C1 segment of cervical spinal cord (tissue), 14 donors: ENCODE measurements at regions not wholly inside any gene's neighbourhood (a gene's known extent, or its start where the extent isn't known, plus 50 kb on each side); places are given as distances from the start of the nearest gene placed in this dataset.
A peak's percentile ranks its signal among the peaks of the same experiment; 100 is the strongest.
"Not testable (repeated sequence)": the region's sequence is repeated elsewhere in the genome, so short reads cannot be mapped to it uniquely, and the experiment has no call there.

Experiments used
- DNase-seq, 14 donors: peaks; one replicate each; lab custom pipeline; 2025; lab: John Stamatoyannopoulos, UW

DNA sequence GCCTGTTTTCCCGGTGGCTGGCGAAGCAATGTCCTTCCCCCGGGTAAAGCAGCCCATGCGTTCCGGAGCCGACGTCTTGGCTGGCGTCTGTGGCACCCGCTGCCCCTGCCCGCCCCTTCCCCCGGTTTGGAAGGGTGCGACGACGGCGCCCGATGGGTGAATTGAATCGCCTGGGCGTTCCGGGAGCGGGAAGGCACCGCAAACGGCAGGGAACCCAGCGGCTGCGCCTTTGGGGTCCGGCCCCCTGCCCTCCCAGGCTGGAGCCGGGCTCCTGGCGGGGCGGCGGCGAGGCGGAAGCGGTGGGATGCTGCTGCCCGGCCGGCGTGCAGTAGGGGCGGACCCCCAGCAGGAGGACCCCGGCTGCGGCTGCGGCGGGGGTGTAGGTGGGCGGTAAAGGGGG lies 123.6 kb upstream of the RHOU start:
- DNase-seq: not testable (repeated sequence)

DNA sequence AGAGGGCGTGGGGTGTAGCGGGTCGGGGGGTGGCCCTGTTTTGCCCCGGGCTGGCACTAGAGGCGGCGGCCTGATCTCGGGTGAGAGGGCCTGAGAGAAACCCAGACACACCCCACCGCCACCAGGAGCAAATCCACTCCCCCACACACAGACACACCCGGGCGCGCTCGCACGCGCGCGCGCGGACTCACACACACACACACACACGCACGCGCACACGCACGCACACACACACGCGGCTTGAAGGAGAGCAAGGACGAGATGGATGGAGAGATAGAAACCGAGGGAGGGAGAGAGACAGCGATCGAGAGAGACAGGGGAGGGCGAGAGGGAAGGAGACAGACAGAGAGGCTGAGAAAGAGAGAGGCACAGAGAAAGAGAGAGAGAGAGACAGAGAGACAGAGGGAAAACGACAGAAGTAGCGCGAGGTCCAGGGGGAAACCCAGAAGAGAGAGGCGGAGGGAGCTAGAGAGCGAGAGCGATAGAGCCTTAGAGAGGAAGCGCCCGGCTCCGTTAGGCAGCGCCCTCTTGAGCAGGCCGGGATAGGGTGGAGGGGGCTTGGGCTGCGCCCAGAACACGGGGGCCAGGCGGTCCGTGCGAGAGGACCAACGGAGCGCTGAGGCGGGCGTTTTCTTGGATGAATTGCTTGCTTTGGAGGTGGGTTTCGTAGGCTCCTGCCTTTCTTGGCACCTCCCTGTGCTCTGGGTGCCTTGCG lies 113.1 kb upstream of the RHOU start:
- not testable (repeated sequence) for DNase-seq

DNA sequence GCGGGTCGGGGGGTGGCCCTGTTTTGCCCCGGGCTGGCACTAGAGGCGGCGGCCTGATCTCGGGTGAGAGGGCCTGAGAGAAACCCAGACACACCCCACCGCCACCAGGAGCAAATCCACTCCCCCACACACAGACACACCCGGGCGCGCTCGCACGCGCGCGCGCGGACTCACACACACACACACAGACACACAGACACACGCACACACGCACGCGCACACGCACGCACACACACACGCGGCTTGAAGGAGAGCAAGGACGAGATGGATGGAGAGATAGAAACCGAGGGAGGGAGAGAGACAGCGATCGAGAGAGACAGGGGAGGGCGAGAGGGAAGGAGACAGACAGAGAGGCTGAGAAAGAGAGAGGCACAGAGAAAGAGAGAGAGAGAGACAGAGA lies 108.8 kb upstream of the RHOU start:
- not testable (repeated sequence) for DNase-seq

DNA sequence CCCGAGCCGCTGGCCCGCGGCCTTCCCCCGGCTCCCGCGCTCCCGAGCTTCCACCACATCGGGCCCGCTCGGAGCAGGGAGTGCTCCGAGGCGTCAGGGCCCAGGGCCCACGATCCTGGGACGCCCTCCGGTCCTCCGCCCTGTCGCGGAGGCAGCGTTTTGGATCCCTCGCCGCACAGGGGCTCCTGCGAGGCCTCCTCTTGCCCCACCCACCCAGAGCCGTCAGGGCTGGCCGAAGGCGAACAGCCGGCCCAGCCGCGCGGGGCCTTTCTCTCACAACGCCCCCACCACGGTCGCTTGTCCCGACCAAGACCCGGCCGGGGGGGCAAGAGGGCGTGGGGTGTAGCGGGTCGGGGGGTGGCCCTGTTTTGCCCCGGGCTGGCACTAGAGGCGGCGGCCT lies 102.4 kb upstream of the RHOU start:
- DNase-seq: not testable (repeated sequence)

DNA sequence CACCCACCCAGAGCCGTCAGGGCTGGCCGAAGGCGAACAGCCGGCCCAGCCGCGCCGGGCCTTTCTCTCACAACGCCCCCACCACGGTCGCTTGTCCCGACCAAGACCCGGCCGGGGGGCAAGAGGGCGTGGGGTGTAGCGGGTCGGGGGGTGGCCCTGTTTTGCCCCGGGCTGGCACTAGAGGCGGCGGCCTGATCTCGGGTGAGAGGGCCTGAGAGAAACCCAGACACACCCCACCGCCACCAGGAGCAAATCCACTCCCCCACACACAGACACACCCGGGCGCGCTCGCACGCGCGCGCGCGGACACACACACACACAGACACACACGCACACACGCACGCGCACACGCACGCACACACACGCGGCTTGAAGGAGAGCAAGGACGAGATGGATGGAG lies 100.0 kb upstream of the RHOU start:
- DNase-seq: not testable (repeated sequence)

DNA sequence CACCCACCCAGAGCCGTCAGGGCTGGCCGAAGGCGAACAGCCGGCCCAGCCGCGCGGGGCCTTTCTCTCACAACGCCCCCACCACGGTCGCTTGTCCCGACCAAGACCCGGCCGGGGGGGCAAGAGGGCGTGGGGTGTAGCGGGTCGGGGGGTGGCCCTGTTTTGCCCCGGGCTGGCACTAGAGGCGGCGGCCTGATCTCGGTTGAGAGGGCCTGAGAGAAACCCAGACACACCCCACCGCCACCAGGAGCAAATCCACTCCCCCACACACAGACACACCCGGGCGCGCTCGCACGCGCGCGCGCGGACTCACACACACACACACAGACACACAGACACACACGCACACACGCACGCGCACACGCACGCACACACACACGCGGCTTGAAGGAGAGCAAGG lies 97.8 kb upstream of the RHOU start:
- not testable (repeated sequence) for DNase-seq

DNA sequence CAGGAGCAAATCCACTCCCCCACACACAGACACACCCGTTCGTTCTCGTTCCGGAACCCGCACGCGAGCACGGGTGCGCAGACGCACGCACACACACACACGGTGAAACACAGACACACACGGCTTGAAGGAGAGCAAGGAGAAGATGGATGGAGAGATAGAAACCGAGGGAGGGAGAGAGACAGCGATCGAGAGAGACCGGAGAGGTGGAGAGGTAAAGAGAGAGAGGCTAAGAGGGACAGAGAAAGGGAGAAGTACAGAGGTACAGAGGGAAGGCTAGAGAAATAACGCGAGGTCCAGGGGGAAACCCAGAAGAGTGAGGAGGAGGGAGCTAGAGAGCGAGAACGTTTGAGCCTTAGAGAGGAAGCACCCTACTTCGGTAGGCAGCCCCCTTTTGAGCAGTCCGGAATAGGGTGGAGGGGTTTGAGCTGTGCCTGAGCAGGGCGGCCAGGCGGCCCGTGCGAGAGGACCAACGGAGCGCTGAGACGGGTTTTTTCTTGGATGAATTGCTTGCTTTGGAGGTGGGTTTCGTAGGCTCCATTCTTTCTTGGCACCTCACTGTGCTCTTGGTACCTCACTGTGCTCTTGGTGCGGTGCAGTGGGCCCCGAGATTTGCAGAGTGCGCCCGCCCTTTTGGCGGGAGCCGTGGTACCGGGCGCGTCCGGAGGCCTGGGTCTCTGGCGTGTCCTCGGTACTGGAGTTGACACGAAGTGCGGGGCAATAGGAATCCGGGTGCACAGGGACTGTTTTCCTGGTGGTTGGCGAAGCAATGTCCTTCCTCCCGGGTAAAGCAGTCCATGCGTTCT lies 88.4 kb upstream of the RHOU start:
- no peak for DNase-seq

DNA sequence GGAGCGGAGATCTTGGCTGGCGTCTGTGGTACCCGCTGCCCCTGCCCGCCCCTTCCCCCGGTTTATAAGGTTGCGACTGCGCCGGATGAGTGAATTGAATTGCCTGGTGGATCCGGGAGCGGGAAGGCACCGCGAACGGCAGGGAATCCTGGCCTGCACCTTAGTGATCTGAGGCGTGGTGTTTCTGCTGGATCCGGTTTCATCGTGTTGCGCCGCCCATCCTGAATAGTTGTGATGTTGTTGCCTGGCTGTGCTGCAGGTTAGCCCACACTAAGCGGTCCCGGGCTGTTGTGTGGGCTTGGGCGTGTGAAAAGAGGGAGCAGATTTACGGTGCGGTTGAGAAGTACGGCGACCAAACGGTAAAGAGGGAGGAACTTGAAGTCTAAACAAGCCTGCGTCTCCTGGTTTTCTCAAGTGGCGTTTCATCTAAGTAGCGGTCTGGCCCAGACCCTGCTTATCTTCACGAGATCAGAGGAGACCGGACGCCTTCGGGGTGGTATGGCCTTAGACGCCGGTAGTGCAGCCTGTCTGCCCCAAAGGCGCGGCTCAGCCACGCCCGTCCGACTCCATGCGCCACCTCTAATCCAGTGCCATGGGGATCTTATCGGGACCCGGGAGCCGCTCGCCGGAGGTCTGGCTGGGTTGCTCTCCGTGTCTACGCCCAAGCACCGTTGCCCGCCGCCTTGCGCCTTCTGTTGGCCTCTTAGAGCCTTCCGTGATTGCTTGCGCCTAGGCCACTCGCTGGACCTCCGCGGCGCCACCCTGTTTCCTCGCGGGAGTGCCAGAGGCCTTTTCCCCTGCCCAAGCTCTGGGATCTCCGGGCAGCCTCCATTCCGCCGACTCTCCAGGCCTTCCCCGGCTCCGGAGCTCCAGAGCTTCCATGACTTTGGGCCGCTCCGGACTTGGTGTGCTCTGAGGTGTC lies 87.5 kb upstream of the RHOU start:
- DNase-seq: no peak

DNA sequence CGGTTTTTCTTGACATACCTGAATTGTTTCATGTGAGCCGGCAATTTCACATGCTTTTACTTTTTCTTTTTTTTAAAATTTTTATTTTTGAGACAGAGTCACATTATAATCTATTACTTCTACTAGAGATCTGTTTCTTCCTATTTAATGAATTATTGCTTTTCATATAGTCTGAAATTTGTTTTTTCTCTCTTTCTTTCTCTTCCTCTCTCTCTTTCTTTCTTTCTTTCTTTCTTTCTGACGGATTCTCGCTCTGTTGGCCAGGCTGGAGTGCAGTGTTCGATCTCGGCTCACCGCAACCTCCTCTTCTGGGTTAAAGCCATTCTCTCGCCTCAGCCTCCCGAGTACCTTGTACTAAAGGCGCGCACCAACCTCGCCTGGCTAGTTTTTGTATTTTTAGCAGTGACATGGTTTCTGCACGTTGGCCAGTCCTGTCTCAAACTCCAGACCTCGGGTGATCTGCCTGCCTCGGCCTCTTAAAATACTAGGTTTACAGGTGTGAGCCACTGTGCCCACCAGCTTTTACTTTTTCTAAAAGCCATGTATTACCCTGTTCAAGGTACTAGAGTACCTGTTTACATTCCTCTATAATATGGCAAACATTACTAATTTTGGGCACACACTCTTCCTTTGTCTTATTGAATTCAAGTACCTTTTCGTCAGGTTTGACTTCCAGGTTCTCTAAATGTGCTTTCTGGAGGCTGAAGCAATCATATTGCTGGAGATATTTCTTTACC lies 86.5 kb upstream of the RHOU start:
- DNase-seq: no peak

DNA sequence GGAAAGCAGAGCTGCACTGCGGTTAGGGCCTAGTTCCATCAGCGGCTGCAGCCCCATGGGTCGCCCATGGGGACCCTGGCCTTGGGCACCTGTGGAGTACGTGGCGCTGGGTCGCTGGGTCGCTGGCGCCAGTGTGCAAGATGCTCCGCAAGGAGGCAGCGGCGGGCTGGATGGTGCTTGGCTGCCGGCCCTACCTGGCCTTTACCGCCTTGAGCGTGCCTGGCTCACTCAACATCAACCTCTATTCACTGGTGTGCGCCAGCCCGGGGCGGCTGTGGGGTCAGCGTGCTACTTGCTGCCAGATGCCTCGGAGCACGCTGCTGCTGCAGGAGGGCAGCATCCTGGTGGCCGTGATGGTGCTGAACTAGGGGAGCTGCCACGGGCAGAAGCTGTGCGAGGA lies 85.1 kb upstream of the RHOU start:
- DNase-seq: no peak

DNA sequence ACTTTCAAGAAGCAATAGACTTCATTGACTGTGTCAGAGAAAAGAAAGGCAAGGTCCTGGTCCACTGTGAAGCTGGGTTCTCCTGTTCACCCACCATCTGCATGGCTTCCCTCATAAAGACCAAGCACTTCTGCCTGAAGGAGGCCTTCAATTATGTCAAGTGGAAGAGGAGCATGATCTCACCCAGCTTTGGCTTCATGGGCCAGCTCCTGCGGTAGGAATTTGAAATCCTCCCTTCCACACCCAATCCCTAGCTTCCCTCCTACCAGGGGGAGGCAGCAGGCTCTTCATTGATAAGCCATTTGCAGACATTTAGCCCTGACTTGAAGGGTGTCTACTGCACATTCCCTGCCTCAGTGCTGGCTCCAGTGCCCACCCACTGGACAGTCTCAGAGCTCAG lies 84.3 kb upstream of the RHOU start:
- DNase-seq: no peak

DNA sequence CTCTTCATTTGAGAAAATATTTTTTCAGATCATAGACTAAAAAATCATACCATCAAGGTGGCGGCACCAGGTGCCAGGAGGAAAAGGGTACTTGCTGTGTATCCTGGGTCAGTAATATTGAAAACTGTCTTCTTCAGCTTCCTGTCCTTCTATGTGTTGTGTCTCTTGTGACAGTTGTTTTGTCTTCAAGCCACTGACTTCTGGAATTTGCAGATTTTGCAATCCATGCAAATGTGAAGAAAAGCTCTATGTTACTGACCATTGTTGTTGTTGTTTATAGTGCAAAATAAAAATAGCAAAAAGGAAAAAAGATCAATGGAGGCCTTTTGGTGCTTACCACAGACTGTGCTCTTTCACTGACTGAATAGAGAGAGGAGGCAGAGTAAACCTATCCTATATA lies 83.2 kb upstream of the RHOU start:
- no peak for DNase-seq

DNA sequence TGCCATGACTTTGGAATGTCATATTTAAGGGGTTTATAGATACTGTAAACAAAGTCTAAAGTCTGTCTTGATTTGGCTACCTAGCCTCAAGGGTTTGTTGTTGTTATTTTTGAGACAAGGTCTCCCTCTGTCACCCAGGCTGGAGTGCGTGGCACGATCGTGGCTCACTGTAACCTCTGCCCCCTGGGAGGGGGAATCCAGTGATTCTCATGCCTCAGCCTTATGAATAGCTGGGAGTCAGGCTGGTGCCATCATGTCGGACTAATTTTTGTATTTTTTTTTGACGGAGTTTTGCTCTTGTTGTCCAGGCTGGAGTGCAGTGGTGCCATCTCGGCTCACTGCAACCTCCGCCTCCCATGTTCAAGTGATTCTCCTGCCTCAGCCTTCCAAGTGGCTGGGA lies 82.2 kb upstream of the RHOU start:
- not testable (repeated sequence) for DNase-seq

DNA sequence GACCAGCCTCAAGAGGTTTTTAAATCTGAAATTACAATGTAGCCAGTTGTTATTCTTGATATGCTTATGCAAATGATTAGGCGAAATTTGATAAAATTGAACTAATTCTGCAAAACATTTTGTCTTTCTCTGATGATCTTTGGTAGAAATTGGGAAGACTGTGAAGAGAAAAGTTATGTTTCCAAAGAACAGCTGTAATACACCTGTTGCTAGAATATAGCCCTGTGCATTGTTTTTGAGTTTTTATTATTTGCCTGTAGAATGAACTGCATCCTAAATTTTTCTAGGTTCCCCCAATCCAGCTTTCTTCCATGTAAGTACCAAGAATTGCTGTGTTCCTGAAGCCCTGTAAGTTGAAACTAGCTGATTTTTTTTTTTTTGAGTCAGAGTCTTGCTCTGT lies 81.5 kb upstream of the RHOU start:
- no peak for DNase-seq

DNA sequence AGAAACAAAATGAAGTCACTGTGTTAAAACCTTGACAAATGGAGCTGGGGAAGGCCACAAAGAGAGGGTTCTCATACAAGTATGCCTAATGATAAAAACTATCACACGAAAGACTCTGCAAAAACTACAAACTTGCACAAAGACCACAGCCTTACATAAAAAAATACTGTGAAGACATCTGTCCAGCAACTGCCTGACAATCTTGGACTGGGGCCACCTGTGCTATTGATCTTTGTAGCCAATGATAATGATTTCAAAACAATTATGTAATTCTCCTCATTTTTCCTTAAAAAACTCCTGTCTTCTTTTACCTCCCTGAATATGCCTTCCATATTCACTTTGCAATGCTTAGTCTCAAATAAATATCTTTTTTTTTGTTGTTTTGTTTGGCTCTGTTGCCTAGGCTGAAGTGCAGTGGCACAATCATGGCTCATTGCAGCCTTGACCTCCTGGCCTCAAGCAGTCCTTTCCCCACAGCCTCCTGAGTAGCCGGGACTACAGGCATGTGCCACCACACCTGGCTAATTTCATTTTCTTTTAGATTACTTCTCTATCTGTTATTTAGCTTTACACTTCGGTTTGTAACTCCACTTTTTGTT lies 79.4 kb upstream of the RHOU start:
- DNase-seq: no peak

DNA sequence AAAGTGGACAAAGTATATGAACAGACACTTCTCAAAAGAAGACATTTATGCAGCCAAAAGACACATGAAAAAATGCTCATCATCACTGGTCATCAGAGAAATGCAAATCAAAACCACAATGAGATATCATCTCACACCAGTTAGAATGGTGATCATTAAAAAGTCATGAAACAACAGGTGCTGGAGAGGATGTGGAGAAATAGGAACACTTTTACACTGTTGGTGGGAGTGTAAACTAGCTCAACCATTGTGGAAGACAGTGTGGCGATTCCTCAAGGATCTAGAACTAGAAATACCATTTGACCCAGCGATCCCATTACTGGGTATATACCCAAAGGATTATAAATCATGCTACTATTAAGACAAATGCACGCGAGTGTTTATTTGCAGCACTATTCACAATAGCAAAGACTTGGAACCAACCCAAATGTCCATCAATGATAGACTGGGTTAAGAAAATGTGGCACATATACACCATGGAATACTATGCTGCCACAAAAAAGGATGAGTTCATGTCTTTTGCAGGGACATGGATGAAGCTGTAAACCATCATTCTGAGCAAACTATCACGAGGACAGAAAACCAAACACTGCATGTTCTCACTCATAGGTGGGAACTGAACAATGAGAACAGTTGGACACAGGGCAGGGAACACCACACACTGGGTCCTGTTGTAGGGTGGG lies 73.1 kb upstream of the RHOU start:
- not testable (repeated sequence) for DNase-seq

DNA sequence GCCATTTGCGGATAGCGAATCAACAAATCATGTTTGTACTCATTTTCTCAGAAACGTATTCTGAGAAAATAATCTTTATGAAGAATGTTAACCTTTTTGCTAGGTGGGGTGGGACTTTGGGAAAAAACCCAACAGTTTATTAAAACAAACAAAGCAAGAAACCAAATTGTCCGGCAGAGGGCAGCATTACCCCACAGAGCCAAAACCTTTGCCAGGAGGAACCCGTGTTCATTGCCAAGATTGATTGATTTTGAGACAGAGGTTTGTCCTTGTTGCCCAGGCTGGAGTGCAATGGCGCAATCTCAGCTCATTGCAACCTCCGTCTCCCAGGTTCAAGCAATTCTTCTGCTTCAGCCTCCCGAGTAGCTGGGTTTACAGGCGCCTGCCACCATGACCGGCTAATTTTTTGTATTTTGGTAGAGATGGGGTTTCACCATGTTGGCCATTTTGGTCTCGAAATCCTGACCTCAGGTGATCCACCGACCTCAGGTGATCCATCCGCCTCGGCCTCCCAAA lies 70.8 kb upstream of the RHOU start:
- peak in 12 of 14 donors; percentile 12 to 75 (median 33) for DNase-seq

DNA sequence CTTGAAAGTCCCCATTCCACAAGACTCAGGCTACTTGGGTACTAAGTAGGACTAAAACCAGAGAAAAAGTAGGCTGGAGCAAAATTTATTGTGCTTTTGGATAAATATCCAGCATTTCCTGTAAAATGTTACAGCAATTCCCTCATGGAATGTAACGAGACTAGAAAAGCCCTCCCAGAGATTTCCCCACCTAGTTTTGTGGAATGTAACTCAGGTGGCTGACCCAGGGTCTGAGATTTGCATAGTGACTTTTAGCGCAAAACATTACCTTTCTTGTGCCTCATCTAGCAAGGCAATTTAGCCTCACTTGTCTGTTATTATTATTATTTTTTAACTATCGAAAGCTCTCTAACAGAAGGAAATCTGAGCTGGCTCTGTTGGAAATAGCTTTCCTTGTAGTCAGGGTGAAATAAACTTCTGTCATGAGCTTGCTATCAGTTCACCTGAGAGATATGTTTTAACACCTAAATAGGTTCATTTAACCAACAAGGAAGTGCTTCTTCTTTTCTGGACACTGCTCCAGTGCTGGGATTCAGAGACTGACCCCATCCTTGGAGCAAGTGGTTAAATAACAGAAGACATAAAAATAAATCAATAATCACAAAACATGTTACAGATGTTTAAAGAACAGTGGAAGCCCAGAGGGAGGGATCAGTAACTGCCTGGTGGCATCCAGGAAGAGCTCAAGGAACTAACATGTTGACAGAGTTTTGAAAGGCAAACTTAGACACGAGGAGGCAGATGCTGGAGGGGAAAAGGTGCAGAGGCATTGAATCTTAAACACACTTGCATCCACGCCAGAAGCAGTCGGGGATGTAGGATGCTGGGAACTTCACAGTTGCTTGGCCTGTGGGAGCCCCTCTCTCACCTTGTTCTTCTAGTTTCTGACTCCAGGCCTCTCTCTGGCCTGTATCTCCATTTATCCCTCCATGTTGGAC lies 68.3 kb upstream of the RHOU start:
- no peak for DNase-seq
